Spleen (tissue), 11 donors: ENCODE measurements at regions not wholly inside any gene's neighbourhood (a gene's known extent, or its start where the extent isn't known, plus 50 kb on each side); places are given as distances from the start of the nearest gene placed in this dataset.

Source experiments
- DNase-seq: peaks from one replicate; pipeline ENCODE4 v3.0.0-alpha.2; 2020
- H3K27ac ChIP-seq, 8 donors: fragments of 200-600 bp; sonication (generic) in 7 of 8; 1 replicate in 4 of 8; 2 replicates in 4 of 8; pipeline versions ENCODE4 v1.5.0 to v1.8.0; 2016 to 2021; ENCODE audit warnings: inconsistent platforms in 4 of 8, mild to moderate bottlenecking in 4 of 8, moderate library complexity in 1 of 8
- H3K27me3 ChIP-seq, 7 donors: fragments of 200-600 bp; sonication (generic) in 6 of 7; replicated peaks in 1 of 7; 1 replicate in 4 of 7; 2 replicates in 3 of 7; pipeline versions ENCODE4 v1.5.0 to v1.8.0; 2016 to 2021; ENCODE audit warnings: inconsistent platforms in 3 of 7, mild to moderate bottlenecking in 1 of 7
- H3K36me3 ChIP-seq, 6 donors: fragments of 200-600 bp; sonication (generic) in 5 of 6; 1 replicate in 4 of 6; 2 replicates in 2 of 6; pipeline versions ENCODE4 v1.5.0 to v1.8.0; 2016 to 2021; ENCODE audit warnings: inconsistent platforms in 2 of 6
- H3K4me1 ChIP-seq, 6 donors: fragments of 200-600 bp; sonication (generic) in 5 of 6; 1 replicate in 3 of 6; 2 replicates in 3 of 6; pipeline versions ENCODE4 v1.5.0 to v1.8.0; 2016 to 2021; ENCODE audit warnings: inconsistent platforms in 3 of 6
- H3K4me3 ChIP-seq, 8 donors: fragments of 200-600 bp; sonication (generic) in 7 of 8; 1 replicate in 4 of 8; 2 replicates in 4 of 8; pipeline versions ENCODE4 v1.5.0 to v1.8.0; 2016 to 2021; ENCODE audit warnings: inconsistent platforms in 4 of 8, mild to moderate bottlenecking in 4 of 8, moderate library complexity in 2 of 8
- H3K9me3 ChIP-seq, 8 donors: fragments of 200-600 bp; sonication (generic) in 7 of 8; 1 replicate in 4 of 8; 2 replicates in 4 of 8; pipeline versions ENCODE4 v1.5.0 to v1.8.0; 2016 to 2021; ENCODE audit warnings: inconsistent platforms in 4 of 8
- POLR2A ChIP-seq, 3 donors: fragments of 450-650 bp; IDR thresholded peaks; one replicate each; pipeline ENCODE4 v1.5.1; 2017; ENCODE audit warnings: antibody characterized with exemption in 3 of 3, mild to moderate bottlenecking in 1 of 3
- POLR2AphosphoS5 ChIP-seq, 3 donors: sonication (generic); formaldehyde crosslinking; IDR thresholded peaks; one replicate each; pipeline ENCODE4 v1.5.1; 2017; ENCODE audit warnings: antibody characterized with exemption in 3 of 3
- WGBS, 5 donors: extraction: QIAGEN DNeasy Blood & Tissue Kit in 3 of 5; methylation state at CpG; one replicate each; pipeline versions ENCODE4 v1.1.5 to v1.1.7; 2013 to 2018; 5-methylcytosine and 5-hydroxymethylcytosine counted together
- intact Hi-C: fragments of 100-400 bp; cut with DNase I; formaldehyde crosslinking; loops from one replicate; pipeline ENCODE4 v1.15.0; 2023; ENCODE audit warnings: low total_unique reads
- TF ChIP-seq, protein P1 (sequence below), 11 experiments: fragments of 200-600 bp in 7 of 11; fragments of 450-650 bp in 4 of 11; sonication (generic) in 4 of 11; IDR thresholded peaks in 8 of 11; conservative IDR thresholded peaks in 3 of 11; 1 replicate in 7 of 11; 2 replicates in 4 of 11; pipeline versions ENCODE4 v1.4.0 to v1.8.0; 2016 to 2021; ENCODE audit warnings: antibody characterized with exemption in 11 of 11, inconsistent platforms in 4 of 11, mild to moderate bottlenecking in 1 of 11
- donor health status: healthy with polysubstance abuse.
- donor health status: DM: no; HTN: no; CAD: no; lungs with moderate emphysema.
- donor health status: DM: no; HTN: no; CAD: no.
- donor health status: Bipolar disorder and iron deficiency.
- donor health status: healthy.
- donor health status: DM: no; HTN: no; CAD: no.
- donor health status: DM: yes; HTN: yes; CAD: no.

DNA sequence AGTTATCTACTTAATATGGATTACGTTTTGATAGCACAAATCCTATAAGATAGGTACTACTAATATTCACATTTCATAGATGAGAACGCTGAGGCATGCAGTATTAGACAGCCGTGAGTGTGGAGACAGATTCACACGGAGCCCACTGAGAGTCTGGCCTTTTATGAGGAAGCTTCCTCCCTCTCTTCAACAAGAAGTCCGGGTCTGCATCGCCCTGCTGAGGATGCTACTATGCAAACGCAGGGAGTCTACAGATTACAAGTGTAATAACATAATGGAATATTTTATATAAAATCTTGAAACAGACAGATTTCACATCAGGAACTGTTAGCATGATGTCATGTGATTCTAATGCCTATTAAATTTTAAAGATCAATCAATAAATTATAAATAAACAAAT, 255.9 kb upstream of the GLI3 start:
- TF ChIP-seq, protein P1, sequence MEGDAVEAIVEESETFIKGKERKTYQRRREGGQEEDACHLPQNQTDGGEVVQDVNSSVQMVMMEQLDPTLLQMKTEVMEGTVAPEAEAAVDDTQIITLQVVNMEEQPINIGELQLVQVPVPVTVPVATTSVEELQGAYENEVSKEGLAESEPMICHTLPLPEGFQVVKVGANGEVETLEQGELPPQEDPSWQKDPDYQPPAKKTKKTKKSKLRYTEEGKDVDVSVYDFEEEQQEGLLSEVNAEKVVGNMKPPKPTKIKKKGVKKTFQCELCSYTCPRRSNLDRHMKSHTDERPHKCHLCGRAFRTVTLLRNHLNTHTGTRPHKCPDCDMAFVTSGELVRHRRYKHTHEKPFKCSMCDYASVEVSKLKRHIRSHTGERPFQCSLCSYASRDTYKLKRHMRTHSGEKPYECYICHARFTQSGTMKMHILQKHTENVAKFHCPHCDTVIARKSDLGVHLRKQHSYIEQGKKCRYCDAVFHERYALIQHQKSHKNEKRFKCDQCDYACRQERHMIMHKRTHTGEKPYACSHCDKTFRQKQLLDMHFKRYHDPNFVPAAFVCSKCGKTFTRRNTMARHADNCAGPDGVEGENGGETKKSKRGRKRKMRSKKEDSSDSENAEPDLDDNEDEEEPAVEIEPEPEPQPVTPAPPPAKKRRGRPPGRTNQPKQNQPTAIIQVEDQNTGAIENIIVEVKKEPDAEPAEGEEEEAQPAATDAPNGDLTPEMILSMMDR (IDR thresholded peaks at IDR 0.05 in 8 of 11, conservative IDR thresholded peaks at IDR 0.05 in 3 of 11), result no peak
- no peak for TF ChIP-seq POLR2AphosphoS5 (IDR thresholded peaks at IDR 0.05)
- no peak for TF ChIP-seq POLR2A (IDR thresholded peaks at IDR 0.05)
- Histone ChIP-seq H3K27ac (peak overlapping the region in 2 of 8 donors; percentile 29 to 52), H3K9me3 (no peaks in the 10 kb centered on the region), H3K27me3 (peaks cover 0 to 21% (median 0%) of the 10 kb centered on the region in 7 donors), H3K4me3 (peak overlapping the region in 2 of 8 donors; percentile 37 to 62), H3K36me3 (no peaks in the 10 kb centered on the region), H3K4me1 (peaks cover 0 to 15% (median 3%) of the 10 kb centered on the region in 6 donors)
- intact Hi-C loops, result no loop called here
- no peak for DNase-seq
- WGBS, 5 donors, result 47 to 57% (median 49%) methylated on average over 7 of the region's 7 CpGs

DNA sequence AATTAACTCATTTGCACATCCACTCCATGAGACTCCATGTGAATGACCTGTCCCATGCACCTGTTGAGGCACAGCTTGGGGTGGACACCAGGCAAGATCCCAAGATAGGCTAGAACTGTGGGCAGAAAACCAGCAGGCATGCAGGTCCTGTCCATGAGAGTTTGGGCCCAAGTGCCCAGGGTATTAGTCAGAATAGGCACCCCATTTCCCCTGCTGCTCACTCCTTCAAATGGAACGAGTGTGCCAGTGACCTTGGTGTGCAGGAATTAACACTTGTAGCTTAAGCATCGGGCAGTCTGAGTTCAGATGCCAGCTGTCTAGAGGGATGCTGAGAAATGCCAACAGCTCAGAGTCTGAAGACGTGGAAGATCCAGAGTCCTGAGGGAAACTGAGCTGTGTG, 254.1 kb upstream of the GLI3 start:
- TF ChIP-seq POLR2A (IDR thresholded peaks at IDR 0.05) (no peak), POLR2AphosphoS5 (IDR thresholded peaks at IDR 0.05) (no peak)
- TF ChIP-seq, protein P1 (IDR thresholded peaks at IDR 0.05 in 8 of 11, conservative IDR thresholded peaks at IDR 0.05 in 3 of 11), result no peak
- intact Hi-C loops, result no loop called here
- peaks cover 0 to 15% (median 3%) of the 10 kb centered on the region in 6 donors for H3K4me1 ChIP-seq
- H3K4me3 ChIP-seq, result no peak overlapping the region
- 44 to 72% (median 70%) methylated on average over 3 of the region's 3 CpGs for WGBS, 5 donors
- no peak overlapping the region for H3K27ac ChIP-seq
- peaks cover 0 to 21% (median 0%) of the 10 kb centered on the region in 7 donors for H3K27me3 ChIP-seq
- no peaks in the 10 kb centered on the region for H3K36me3 ChIP-seq
- no peaks in the 10 kb centered on the region for H3K9me3 ChIP-seq
- DNase-seq, result no peak

DNA sequence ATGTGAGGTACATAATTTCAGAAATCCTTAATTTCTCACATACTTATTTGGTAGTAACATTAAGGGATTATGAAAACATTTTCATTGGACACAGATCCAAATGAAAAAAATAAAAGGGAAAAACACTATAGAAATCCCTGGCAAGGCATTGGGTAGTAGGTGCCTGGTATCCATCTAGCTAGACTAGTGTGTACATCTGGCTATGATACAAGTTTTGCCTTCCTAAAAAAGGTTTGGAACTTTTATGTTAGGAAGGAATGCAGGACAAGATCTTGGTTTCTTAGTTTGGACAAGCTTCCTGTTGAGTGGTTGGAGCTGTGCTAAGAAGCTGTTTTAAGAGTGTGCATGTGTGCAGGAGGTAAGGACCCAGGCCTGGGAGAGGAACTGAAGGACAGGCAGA, 252.3 kb upstream of the GLI3 start:
- Histone ChIP-seq H3K36me3 (no peaks in the 10 kb centered on the region), H3K27me3 (peaks cover 0 to 15% (median 0%) of the 10 kb centered on the region in 7 donors), H3K4me3 (no peak overlapping the region), H3K27ac (no peak overlapping the region), H3K4me1 (peaks cover 0 to 11% (median 3%) of the 10 kb centered on the region in 6 donors), H3K9me3 (no peaks in the 10 kb centered on the region)
- no peak for DNase-seq
- intact Hi-C loops, result no loop called here
- TF ChIP-seq, protein P1 (IDR thresholded peaks at IDR 0.05 in 8 of 11, conservative IDR thresholded peaks at IDR 0.05 in 3 of 11), result no peak
- TF ChIP-seq POLR2A (IDR thresholded peaks at IDR 0.05), result no peak

DNA sequence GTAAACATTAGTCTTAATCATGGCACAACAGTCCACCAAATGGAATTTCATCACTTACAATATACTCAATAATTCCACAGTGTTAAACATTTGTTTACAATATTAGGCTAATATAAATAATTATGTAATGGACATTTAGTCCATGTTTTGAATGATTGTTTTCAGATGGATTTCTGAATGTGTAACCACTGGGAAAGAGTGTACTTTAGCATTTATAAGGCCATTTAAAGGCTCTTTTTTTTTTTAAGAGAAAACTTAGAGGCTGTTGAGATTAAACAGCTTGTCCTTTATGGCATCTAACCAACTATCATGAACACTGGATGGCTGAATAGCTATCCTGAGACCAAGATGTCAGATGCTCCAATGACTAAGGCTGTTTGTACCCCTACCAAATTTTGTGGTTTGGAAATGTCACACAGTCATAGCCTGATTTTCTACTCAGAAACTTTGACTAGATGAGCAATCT, 248.3 kb upstream of the GLI3 start:
- no peaks in the 10 kb centered on the region for H3K9me3 ChIP-seq
- H3K27ac ChIP-seq, result no peak overlapping the region
- H3K4me3 ChIP-seq, result no peak overlapping the region
- no peaks in the 10 kb centered on the region for H3K27me3 ChIP-seq
- DNase-seq, result no peak
- no peaks in the 10 kb centered on the region for H3K4me1 ChIP-seq
- TF ChIP-seq POLR2A (IDR thresholded peaks at IDR 0.05), result no peak
- no peak for TF ChIP-seq POLR2AphosphoS5 (IDR thresholded peaks at IDR 0.05)
- TF ChIP-seq, protein P1 (IDR thresholded peaks at IDR 0.05 in 8 of 11, conservative IDR thresholded peaks at IDR 0.05 in 3 of 11), result no peak
- no peaks in the 10 kb centered on the region for H3K36me3 ChIP-seq
- intact Hi-C loops, result no loop called here
